ENCODE measurements at regions not wholly inside any gene's neighbourhood (a gene's known extent, or its start where the extent isn't known, plus 50 kb on each side); places are given as distances from the start of the nearest gene placed in this dataset.
"Not testable (repeated sequence)": the region's sequence is repeated elsewhere in the genome, so short reads cannot be mapped to it uniquely, and the experiment has no call there.

DNA sequence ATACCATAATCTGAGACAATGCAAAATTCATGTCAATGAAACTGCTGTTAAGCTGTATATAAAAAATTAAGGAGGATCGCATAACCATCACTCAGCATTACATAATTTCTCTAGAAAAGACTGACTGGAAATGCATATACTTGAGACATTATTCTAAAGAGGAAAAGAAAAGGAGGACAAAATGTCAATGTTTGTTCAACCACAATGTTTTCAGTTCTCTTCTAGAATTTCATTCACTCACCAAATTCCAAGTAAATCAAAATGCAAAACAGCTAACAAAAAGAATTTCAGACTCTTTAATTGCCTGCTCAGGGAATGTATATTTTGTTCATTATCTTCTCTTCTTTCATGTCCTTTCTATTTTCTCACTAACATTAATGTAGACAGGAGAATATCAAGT lies 106.2 kb upstream of the CCDC28A start:
- no peak for DNase-seq

DNA sequence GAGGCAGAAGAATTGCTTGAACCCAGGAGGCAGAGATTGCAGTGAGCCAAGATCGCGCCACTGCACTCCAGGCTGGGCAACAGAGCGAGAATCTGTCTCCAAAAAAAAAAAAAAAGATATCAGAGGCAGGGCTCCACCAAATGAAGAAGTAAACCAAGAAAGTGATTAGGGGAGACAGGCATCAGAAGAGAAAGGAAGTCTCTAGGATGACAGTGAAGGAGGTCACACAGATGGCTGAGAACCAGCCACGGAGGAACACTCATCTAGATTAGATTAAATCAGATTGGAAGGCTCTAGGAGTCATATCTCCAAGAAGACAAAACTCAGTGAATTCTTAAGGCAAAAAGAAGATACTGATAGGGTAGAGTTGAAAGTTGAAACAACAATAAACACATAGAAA lies 102.2 kb upstream of the CCDC28A start:
- DNase-seq = no peak

DNA sequence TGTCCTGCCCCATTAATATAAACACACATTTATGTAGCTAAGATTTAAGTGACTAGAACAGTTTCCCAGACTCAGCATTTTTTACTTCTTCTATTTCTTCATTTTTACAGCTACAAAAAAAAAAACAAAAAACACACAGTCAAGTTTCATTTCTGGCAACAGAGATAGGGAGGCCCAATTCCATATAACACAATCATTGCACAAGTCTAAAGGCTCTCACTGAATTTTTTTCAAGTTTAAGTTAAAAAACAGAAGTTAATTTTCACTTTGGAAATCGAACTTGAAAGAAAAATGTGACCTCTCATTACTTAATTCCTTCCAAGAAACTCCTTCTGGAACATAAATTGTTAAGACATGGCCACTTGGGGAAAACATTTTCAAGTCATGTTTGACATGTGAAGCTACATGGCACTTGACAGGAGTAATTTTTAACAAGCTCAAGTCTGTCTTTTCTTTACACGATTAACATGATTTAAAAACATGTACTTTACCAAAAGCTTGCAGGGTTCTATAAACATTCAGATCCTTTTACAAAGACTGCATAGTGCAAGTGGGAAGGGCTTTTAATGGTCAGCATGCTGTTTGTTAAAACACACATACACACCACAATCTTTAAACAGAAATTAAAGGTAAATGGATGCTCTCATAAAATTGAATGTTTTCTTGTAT lies 100.1 kb upstream of the CCDC28A start:
- no peak for DNase-seq

DNA sequence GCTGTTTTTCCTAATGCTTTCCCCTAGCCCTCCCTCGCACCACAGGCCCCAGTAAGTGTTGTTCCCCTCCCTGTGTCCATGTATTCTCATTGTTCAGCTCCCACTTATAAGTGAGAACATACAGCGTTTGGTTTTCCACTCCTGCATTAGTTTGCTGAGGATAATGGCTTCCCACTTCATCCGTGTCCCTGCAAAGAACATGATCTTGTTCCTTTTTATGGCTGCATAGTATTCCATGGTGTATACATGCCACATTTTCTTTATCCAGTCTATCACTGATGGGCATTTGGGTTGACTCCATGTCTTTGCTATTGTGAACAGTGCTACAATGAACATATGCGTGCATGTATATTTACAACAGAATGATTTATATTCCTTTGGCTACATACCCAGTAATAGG lies 99.1 kb upstream of the CCDC28A start:
- not testable (repeated sequence) for DNase-seq

DNA sequence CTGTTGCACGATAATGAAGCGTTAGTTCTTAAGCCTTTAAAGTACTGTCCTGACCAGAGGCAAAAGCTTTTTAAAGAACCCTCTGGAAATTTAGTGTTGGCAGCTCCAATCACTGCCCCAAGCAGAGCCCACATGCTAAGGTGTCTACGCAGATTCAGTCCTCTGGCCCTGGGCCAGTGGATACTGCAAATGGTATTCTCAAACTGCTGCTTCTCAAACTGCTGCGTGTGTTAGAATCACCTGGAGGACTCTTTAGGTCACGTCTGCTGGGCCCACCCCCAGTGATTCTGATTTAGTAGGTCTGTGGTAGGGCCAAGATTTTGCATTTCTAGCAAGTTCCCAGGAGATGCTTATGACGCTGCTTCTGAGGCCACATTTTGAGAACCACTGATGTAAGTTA lies 96.0 kb upstream of the CCDC28A start:
- DNase-seq = no peak

DNA sequence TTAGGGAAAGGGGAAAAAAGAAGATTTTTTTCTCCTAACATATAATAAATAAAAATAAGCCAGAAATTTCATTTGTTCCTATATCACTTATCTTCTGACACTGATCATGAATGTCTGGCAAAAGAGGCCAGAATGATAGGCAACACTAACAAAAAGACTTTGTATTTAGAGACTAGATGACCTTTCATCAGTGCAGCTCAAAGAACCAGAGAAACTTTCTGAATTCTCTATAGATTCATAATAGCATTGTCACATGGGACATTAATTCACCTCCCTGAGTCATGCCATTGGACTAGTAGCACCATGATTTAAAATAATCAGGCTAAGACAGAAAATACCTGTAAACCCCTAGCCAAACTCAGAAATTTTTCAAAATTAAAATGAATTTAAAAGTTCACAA lies 95.4 kb upstream of the CCDC28A start:
- no peak for DNase-seq

DNA sequence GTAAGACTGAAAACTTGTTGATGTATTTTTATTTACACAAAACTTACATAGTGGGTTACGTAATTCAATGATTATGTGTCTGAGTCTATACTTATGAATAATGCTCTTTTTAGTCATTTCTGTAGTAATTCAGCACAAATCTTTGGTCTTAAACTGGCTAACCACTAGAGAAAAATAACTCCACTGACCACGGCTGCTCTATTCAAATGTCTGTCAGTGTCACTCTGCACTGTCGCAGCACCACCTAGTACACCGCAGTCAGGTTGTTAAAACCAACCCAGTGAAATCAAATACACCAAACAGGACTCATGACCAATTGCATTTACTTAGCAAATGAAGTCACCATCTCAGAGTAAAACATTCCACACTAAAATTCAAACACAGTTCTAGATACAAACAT lies 93.5 kb upstream of the CCDC28A start:
- DNase-seq = no peak

DNA sequence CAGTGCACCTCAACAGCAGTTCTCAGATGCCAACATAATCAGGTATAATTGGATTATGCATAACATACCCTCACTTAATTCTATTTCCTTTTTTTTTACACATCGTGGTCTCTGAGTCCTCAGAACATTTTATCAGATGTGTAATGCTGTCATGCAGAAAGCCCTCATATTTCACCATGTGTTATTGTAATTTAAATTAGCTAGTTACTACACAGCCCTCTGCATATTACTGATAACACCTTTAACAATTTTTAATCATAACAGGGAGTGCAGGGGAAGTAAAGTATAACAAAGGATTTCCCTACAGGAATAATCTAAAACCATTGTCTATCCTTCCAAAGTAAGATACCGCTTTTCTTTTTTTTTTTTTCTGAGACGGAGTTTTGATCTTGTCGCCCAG lies 91.9 kb upstream of the CCDC28A start:
- DNase-seq = no peak

DNA sequence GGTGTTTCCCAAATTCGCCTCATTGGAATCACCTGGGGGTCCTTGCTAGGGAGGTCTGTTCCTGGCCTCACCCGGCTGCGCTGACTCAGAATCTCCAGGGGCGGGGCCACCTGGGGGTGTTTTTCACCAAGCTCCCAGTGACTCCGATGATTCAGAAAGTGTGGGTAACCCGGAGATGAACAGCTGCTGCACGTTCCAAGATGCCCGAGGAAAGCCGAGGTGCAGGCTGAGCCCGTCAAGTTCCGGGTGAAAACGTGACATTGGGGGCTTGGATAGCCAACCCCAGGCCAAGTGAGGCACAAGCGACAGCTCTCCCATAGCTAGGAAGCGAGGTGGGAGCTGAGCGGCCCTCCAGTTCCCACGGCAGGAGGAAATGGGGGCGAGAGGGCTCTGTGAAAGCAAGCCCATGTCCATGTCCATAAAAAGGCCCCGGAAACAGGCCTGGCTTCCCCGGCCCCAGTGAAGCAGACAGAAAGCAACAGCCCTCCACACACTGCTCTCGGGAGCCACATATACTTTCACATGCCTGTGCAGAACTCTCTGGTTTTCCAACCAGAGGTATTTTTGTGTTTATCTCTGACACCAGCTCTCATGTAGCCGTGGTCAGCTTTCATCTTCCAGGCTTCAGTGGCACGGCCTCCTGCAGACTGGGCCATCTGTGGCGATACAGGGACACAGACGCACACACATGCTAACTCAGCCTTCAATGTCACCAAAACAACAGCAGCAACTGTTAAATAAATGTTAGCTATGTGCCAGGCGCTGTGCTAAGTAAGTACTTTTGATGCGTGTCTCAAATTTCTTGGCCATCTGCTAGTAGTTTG lies 90.7 kb upstream of the CCDC28A start:
- DNase-seq = no peak

DNA sequence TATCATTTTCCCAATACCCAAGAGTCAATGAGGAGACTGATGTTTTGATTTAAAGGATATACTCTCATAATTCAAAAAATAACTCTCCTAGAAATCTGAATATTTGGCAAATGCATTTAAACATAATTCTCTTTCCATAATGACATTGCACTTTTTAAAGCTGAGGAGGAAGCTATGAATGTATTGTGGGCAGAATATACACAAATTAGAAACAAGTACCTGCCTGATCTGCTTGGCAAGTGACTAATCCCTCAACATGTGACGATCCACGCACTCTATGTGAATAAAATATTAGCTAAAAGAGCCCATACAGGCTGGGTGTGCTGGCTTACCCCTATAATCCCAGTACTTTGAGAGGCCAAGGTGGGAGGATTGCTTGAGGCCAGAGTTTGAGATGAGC lies 88.3 kb upstream of the CCDC28A start:
- no peak for DNase-seq

DNA sequence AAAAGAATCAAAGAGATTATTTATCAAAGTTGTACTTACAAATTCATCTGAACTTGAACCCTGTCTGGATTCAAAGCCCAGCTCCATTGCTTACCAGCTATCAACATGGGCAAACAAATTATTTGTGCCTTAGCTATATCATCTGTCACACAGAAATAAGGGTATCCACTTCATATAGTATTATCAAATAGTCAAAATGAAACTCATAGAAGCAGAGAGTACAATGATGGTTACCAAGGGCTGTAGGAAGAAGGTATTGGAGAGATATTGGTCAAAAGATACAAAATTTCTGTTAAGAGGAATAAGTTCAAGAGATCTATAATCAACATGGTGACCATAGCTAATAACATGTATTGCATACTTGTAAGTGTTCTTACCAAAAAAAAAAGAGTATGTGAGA lies 87.8 kb upstream of the CCDC28A start:
- no peak for DNase-seq

DNA sequence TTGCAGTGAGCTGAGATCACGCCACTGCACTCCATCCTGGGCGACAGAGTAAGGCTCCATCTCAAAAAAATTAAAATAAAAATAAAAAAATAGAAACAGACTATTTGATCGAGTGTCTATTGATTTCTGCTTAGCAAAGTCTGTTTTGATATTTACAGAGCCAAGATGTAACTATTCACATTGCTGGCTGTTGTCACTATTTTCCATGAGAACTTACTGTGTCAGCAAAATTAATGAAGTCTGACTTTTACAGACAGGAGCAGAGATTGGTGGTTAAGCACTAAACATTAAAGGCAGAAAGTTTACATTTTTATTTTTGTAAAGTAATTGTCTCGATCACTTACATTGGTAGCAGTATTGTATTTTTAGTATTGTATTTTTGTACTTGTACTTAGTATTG lies 85.0 kb upstream of the CCDC28A start:
- no peak for DNase-seq

DNA sequence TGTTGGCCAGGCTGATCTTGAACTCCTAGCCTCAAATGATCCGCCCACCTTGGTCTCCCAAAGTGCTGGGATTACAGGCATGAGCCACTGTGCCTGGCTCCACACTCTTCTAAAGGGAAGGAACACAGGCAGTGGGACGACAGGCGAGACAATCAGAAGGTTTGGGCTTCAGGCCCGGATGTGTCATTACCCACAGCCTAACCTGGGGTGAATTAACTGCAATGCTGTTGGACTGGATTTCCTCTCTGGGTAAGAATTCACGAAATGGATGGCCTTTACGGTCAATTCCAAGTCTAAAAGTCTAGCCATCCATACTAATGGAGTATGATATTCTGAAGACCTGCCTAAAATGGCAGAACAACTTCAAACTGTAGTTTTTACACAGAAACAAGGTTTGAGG lies 83.7 kb upstream of the CCDC28A start:
- no peak for DNase-seq

DNA sequence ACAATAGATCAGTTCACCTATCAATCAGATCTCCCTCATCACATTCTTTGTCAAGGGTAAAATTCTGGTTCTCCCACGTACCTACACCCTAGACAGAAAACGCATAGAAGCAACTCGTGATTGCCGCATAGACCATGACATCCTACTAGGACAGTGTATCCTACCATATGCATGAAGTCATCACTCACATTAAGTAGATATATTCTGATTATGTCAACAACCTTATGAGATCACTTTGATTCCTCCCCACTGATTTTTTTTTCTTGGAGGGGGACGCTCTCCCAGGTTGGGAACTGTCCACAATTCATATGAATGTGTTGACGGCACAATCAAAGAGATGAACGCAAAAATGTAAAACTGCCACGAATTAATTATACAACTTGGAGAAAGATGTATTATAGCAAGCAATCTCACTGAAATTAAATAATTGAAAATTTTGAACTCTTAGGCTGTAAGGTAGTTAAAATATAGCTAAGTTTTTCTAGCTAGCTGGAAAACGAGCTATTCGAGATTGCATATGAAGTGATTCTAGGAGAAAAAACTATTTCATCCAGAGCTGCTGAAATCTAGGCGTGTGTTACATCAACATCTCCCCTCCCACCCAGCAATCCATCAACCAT lies 82.5 kb upstream of the CCDC28A start:
- DNase-seq = no peak

DNA sequence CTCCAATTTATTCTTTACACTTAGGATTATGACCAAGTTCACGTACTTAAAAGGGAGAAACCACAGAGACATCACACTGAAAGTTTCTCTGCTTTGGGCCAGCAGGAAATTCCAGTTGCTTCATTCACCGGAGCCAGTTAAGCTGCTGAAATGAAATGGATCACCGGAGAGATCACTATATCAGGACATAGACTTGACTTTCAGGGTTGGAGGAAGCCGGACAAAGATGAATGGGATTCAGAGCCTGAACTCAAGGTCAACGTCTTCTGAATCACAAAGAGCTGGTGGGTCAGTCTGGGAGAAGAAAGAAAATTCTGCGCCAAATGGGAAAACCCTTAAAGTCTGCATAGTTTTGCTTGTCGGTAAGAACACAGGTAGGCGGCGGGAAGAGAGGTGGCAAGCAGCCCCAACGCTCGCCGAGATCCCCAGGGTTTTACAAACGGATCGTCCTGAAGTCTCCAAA lies 81.9 kb upstream of the CCDC28A start:
- peak; percentile 4 for DNase-seq

DNA sequence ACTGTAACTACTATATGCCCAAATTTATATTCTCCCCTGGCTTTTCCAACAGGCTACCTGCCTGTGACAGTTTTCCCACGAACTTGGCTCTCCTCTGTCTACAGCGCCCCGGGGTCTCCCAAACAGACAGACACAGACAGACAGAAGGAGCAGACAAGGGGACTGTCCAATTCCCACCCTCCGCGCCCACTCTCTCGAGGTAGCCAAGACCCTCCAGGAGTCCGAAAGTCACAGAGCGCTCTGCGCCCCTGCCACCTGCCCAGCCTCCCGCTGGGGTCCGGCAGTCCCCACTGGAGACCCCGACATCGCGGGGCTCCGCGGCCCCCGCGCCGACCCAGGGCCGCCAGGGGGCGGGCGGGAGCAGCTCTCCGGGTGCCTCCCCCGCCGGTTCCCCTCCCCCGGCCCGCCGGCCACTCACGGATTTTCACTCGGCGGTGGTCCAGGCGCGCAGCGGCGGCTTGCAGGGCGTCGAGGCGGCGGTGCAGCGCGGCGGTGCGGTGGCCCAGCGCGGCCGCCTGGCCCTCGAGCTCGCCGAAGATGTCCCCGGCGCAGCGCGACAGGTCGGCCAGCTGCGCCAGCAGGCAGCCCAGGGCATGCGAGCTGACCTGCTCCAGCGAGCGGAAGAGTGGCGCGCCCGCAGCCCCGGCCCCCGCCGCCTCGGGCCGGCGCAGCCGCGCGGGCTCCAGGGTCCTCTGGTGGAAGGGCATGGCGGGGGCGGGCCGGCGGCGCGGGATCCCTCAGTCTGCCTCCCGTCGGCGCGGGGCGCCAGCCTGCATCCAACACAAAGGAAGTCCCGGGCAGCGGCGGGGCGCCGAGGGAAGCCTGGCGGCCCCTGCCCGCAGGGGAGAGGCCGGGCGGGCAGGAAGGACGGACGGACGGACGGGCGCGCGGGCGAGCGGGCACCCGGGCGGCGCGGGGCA lies 81.3 kb upstream of the CCDC28A start:
- peak; percentile 60 for DNase-seq

DNA sequence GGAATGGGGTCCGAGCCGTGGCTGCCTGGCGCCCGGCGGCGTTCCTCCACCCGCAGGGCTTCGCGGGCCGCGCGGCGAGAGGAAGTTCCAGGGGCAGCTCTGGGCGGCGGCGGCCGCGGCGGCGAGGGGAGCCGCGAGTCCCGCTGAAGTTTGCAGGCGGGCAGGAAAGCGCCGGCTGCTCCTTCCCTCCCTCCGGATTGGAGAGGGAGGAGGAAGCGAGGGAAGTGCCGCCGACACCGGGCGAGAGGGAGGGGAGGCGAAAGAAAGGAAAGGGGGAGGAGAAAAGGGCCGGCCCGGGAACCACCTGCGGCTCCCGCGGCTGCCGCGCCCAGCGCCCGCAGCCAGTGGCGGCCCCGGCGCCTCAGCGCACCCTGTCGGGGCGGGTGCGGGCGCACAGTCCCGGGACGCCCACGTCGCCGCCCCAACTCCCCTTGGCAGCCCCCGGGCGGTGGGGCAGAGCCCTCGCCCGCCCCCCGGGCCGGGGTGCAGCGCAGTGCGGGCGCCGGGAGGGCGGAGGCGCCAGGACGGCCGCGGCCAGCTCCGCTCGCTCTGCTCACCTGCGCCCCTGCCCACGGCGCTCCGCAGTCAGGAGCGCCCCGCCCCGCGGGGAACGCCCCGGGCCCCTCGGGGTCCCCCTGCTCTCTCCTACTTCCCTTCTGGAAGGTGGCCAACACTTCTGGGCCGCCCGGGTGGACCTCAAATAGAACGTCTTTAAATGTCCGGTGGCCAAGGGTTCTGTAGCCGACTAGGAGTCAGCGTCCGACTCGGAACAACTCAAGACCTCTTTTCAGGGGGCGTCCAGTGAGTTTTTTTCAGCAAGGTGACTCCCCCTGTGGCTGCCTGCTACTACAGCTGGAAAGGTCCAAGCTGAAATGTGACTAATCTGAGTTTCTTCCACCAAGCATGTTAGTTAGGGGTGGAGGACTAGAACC lies 80.3 kb upstream of the CCDC28A start:
- peak; percentile 28 for DNase-seq

DNA sequence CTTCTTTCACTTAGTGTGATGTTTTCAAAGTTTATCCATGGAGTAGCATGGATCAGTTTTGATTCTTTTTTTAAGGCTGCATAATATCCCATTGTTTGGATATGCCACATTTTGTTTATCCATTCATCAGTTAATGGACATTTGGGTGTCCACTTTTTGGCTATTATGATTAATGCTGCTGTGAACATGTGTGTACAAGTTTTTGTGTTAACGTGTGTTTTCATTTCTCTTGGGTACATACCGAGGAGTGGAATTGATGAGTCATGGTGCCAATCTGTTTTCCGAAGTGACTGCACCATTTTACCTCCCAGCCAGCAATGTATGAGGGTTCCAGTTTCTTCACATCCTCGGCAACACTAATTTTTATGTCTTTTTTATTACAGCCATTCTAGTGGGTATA lies 78.4 kb upstream of the CCDC28A start:
- DNase-seq = no peak

DNA sequence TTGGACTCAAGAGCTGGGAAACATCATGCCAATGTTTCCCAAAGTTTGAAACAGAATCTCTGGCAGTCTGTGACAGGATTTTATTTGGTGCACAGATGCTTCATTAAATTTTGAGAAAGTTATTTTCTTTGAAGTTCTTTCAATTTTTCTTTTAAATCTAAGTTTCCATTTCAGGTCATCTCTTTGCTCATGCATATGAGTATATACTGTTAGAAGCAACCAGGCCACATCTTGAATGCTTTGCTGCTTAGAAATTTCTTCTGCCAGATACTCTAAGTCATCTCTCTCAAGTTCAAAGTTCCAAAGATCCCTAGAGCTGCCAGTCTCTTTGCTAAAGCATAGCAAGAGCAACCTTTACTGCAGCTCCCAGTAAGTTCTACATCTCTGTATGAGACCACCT lies 59.1 kb upstream of the CCDC28A start:
- no peak for DNase-seq

DNA sequence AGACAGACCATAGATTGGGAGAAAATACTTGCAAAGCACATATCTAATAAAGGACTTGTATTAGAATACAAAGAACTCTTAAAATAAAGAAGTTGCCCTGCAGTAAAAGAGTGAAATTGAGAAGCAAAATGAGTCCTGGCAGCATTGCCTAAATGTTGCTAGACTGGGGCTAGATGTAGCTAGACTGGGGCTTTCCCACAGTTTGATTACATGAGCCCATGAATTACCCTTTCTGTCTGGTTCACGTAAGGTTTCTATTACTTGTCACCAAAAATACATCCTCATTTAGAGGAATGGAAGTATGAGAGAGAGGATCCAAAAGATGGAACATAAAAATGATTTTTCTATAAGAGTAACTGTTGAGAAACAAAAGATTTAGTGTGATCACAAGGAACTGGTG lies 57.6 kb upstream of the CCDC28A start:
- DNase-seq = no peak

DNA sequence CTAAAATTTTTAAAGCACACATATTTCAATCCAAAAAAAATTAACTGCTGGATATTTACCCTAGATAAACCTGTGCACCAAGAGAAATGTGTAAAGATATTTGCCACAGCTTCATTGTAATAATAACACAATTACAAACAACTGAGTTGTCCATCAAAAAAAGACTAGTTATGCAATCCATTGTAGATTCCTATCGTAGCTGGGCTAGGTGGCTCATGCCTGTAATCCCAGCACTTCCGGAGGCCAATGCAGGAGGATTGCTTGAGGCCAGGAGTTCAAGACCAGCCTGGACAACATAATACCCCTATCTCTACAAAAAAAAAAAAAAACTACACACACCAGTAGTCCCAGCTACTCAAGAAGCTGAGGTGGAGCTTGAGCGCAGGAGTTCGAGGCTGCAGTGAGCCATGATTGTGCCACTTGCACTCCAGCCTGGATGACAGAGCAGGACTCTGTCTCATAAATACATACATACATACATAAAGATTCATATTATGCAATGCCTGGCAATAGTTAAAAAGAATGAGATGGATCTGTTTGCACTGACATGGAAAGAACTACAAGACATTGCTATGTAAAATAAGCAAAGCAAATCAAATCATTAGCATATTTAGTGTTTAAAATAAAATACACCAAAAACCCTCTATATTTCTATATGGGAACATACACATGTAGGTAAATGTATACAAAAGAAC lies 56.5 kb upstream of the CCDC28A start:
- DNase-seq = no peak

Measured in activated naive CD4-positive, alpha-beta T cell treated with Interleukin-2 at 50 U/mL for 16 hours (primary cell).